H1 (cell line): ENCODE measurements at regions not wholly inside any gene's neighbourhood (a gene's known extent, or its start where the extent isn't known, plus 50 kb on each side); places are given as distances from the start of the nearest gene placed in this dataset.

Experiments
- RNF2 ChIP-seq: fragments of 200-900, 300-1000 bp; sonication (generic); IDR thresholded peaks from 2 replicates; pipeline ENCODE4 v1.7.1; 2016; ENCODE audit warnings: borderline replicate concordance, low read depth, mild to moderate bottlenecking, antibody characterized with exemption, low read length; ENCODE audit not compliant: poor library complexity, severe bottlenecking; ENCODE audit errors: missing control alignments
- USF2 ChIP-seq: IDR thresholded peaks from 2 replicates; pipeline ENCODE4 v1.6.1; 2011; ENCODE audit warnings: low read length, improper control_type of control experiment

GRCh38 chr9:97771641-97772040 lies 74.5 kb upstream of the XPA start (continued):
- no peak for TF ChIP-seq RNF2
- no peak for TF ChIP-seq USF2
